Suprapubic skin (tissue), 4 donors: ENCODE measurements at regions not wholly inside any gene's neighbourhood (a gene's known extent, or its start where the extent isn't known, plus 50 kb on each side); places are given as distances from the start of the nearest gene placed in this dataset.

ENCODE experiments used
- EP300 ChIP-seq: sonication (generic); formaldehyde crosslinking; IDR thresholded peaks from one replicate; pipeline ENCODE4 v1.6.1; 2017; ENCODE audit warnings: antibody characterized with exemption
- POLR2A ChIP-seq, 2 donors: fragments of 450-650 bp; IDR thresholded peaks; one replicate each; pipeline ENCODE4 v1.6.1; 2017; ENCODE audit warnings: antibody characterized with exemption in 2 of 2, mild to moderate bottlenecking in 2 of 2, moderate library complexity in 2 of 2
- POLR2AphosphoS5 ChIP-seq, 3 donors: sonication (generic); formaldehyde crosslinking; IDR thresholded peaks; one replicate each; pipeline ENCODE4 v1.6.1; 2017; ENCODE audit warnings: antibody characterized with exemption in 3 of 3
- TF ChIP-seq, protein P1 (sequence below), 2 donors: fragments of 200-600 bp in 1 of 2; fragments of 450-650 bp in 1 of 2; sonication (generic) in 1 of 2; IDR thresholded peaks; one replicate each; pipeline ENCODE4 v1.5.1; 2016 to 2019; ENCODE audit warnings: antibody characterized with exemption in 2 of 2, mild to moderate bottlenecking in 1 of 2, moderate library complexity in 1 of 2

GRCh38 chr21:39062196-39062595 is 121.1 kb downstream of the PSMG1 start:
- TF ChIP-seq, protein P1, sequence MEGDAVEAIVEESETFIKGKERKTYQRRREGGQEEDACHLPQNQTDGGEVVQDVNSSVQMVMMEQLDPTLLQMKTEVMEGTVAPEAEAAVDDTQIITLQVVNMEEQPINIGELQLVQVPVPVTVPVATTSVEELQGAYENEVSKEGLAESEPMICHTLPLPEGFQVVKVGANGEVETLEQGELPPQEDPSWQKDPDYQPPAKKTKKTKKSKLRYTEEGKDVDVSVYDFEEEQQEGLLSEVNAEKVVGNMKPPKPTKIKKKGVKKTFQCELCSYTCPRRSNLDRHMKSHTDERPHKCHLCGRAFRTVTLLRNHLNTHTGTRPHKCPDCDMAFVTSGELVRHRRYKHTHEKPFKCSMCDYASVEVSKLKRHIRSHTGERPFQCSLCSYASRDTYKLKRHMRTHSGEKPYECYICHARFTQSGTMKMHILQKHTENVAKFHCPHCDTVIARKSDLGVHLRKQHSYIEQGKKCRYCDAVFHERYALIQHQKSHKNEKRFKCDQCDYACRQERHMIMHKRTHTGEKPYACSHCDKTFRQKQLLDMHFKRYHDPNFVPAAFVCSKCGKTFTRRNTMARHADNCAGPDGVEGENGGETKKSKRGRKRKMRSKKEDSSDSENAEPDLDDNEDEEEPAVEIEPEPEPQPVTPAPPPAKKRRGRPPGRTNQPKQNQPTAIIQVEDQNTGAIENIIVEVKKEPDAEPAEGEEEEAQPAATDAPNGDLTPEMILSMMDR (IDR thresholded peaks at IDR 0.05), result no peak
- TF ChIP-seq POLR2A (IDR thresholded peaks at IDR 0.05) (no peak), POLR2AphosphoS5 (IDR thresholded peaks at IDR 0.05) (no peak), EP300 (no peak)
